K562 (cell line): ENCODE measurements at regions not wholly inside any gene's neighbourhood (a gene's known extent, or its start where the extent isn't known, plus 50 kb on each side); places are given as distances from the start of the nearest gene placed in this dataset.

ENCODE experiments used
- ATAC-seq: fragments of 200-7000 bp; cut with Tn5 transposase; 3 replicates; pipeline ENCODE4 v1.9.1; 2020; ENCODE audit warnings: moderate library complexity
- BruUV-seq: library from RNA; stranded (reverse); fragments of 400-500 nt; replicated peaks from 2 replicates; lab custom pipeline; 2021; lab: Mats Ljungman, UMichigan
- CTCF ChIA-PET: fragments of 300-600 bp; formaldehyde crosslinking; extraction: SDS; loops from one replicate; lab custom pipeline; 2021; ENCODE audit warnings: low intra/inter-chr PET ratio; lab: Yijun Ruan, JAX
- POLR2A ChIA-PET: fragments of 300-600, 350-650 bp; sonication (Branson Sonifier 250); formaldehyde crosslinking; extraction: SDS; loops from one replicate; lab custom pipeline; 2021; ENCODE audit warnings: antibody characterized with exemption, inconsistent platforms; lab: Yijun Ruan, JAX
- DNase-seq, 4 experiments: peaks; one replicate each; pipeline versions ENCODE4 v3.0.0 to v3.0.0-alpha.2; 2011 to 2018; ENCODE audit warnings: low spot score in 3 of 4, mixed read lengths in 3 of 4; ENCODE audit errors: extremely low read depth in 1 of 4
- FAIRE-seq: peaks from 2 replicates; lab custom pipeline; 2011; peaks lifted over from hg19 to GRCh38; lab: Jason Lieb, UNC
- H2AFZ ChIP-seq: 2 replicates; pipeline ENCODE4 v1.6.0; 2011; ENCODE audit warnings: low read depth, low read length, control low read depth, inconsistent platforms
- H3K27ac ChIP-seq: fragments of 200-600 bp; 3 replicates; pipeline ENCODE4 v1.8.0; 2011; ENCODE audit warnings: low read depth, mild to moderate bottlenecking, control low read depth, inconsistent platforms, low read length, moderate library complexity, mixed read lengths; ENCODE audit errors: extremely low read depth
- H3K27me3 ChIP-seq, 2 experiments: fragments of 300-600 bp in 1 of 2; 2 replicates in 1 of 2; 3 replicates in 1 of 2; pipeline versions ENCODE4 v1.6.0 to v1.8.0; 2011; ENCODE audit warnings: inconsistent platforms in 2 of 2, low read length in 2 of 2, mild to moderate bottlenecking in 1 of 2, mixed read lengths in 1 of 2, moderate library complexity in 1 of 2; ENCODE audit not compliant: control insufficient read depth in 2 of 2, insufficient read depth in 2 of 2
- H3K36me3 ChIP-seq: fragments of 300-600 bp; 3 replicates; pipeline ENCODE4 v1.8.0; 2011; ENCODE audit warnings: mild to moderate bottlenecking, low read length, inconsistent platforms; ENCODE audit not compliant: control insufficient read depth, insufficient read depth
- H3K4me1 ChIP-seq, 2 experiments: fragments of 200-600 bp in 1 of 2; replicated peaks in 1 of 2; 2 replicates in 1 of 2; 3 replicates in 1 of 2; pipeline versions ENCODE4 v1.5.1 to v1.8.0; 2011; ENCODE audit warnings: inconsistent platforms in 2 of 2, low read length in 2 of 2, mild to moderate bottlenecking in 1 of 2, mixed read lengths in 1 of 2, moderate library complexity in 1 of 2; ENCODE audit not compliant: control insufficient read depth in 2 of 2, insufficient read depth in 2 of 2
- H3K4me2 ChIP-seq: 2 replicates; pipeline ENCODE4 v1.6.1; 2011; ENCODE audit warnings: low read length, control low read depth, inconsistent platforms, mixed read lengths; ENCODE audit not compliant: insufficient read depth
- H3K4me3 ChIP-seq: fragments of 200-600 bp; sonication (generic), shearing (Covaris generic); 2 replicates; pipeline ENCODE4 v1.5.1; 2016; ENCODE audit warnings: control low read depth, inconsistent platforms
- H3K79me2 ChIP-seq: fragments of 200-600 bp; 3 replicates; pipeline ENCODE4 v1.8.0; 2011; ENCODE audit warnings: low read length, inconsistent platforms; ENCODE audit not compliant: control insufficient read depth, insufficient read depth
- H3K9ac ChIP-seq, 2 experiments: 2 replicates each; pipeline versions ENCODE4 v1.6.0 to v1.6.1; 2011; ENCODE audit warnings: low read depth in 2 of 2, low read length in 2 of 2, control low read depth in 1 of 2, inconsistent platforms in 1 of 2, mild to moderate bottlenecking in 1 of 2, mixed read lengths in 1 of 2; ENCODE audit not compliant: insufficient read depth in 1 of 2
- H3K9me1 ChIP-seq: one replicate; pipeline ENCODE4 v1.6.0; 2011; ENCODE audit warnings: inconsistent platforms, mild to moderate bottlenecking, low read length, moderate library complexity; ENCODE audit not compliant: control insufficient read depth, insufficient read depth
- H3K9me3 ChIP-seq: replicated peaks from 2 replicates; pipeline ENCODE4 v1.5.1; 2011; ENCODE audit warnings: low read depth, low read length, inconsistent platforms; ENCODE audit not compliant: control insufficient read depth, insufficient read depth
- H4K20me1 ChIP-seq: replicated peaks from 2 replicates; pipeline ENCODE4 v1.6.1; 2011; ENCODE audit warnings: low read length, inconsistent platforms, mixed read lengths; ENCODE audit not compliant: control insufficient read depth, insufficient read depth
- BCL6 ChIP-seq: fragments of 250-450 bp; sonication (Bioruptor Pico); IDR thresholded peaks from 2 replicates; pipeline ENCODE4 v1.4.0; 2020
- DDX20 ChIP-seq: fragments of 450-650 bp; IDR thresholded peaks from 2 replicates; pipeline ENCODE4 v1.6.1; 2016; ENCODE audit warnings: missing genetic modification characterization, low read depth, mild to moderate bottlenecking, missing compliant biosample characterization, moderate library complexity
- GTF2A2 ChIP-seq: IDR thresholded peaks from 2 replicates; pipeline ENCODE4 v1.6.1; 2016; ENCODE audit warnings: mild to moderate bottlenecking, missing genetic modification characterization, missing compliant biosample characterization
- HNRNPH1 ChIP-seq: fragments of 200-400 bp; formaldehyde crosslinking; optimal IDR thresholded peaks from 2 replicates; pipeline ENCODE3; 2017; ENCODE audit warnings: low read depth, mild to moderate bottlenecking, low read length, moderate library complexity
- MAZ ChIP-seq, 2 experiments: fragments of 450-650 bp in 1 of 2; sonication (generic) in 1 of 2; formaldehyde crosslinking; IDR thresholded peaks in 1 of 2; conservative IDR thresholded peaks in 1 of 2; 2 replicates each; pipeline versions ENCODE4 v1.4.0 to v1.5.0; 2020; ENCODE audit warnings: mild to moderate bottlenecking in 1 of 2, missing genetic modification reagents in 1 of 2
- PHB ChIP-seq: fragments of 250-450 bp; sonication (Bioruptor Pico); IDR thresholded peaks from 2 replicates; pipeline ENCODE4 v1.5.0; 2021
- RCOR1 ChIP-seq, 2 experiments: IDR thresholded peaks; 2 replicates each; pipeline ENCODE4 v1.6.1; 2012; ENCODE audit warnings: low read depth in 2 of 2, low read length in 2 of 2, borderline replicate concordance in 1 of 2, improper control_type of control experiment in 1 of 2
- SAFB2 ChIP-seq: fragments of 200-400 bp; formaldehyde crosslinking; IDR thresholded peaks from 2 replicates; pipeline ENCODE4 v1.6.1; 2018; ENCODE audit warnings: borderline replicate concordance, low read length, low read depth, moderate library complexity; ENCODE audit not compliant: severe bottlenecking
- SMARCE1 ChIP-seq: fragments of 450-650 bp; IDR thresholded peaks from 2 replicates; pipeline ENCODE4 v1.7.1; 2016; ENCODE audit warnings: mild to moderate bottlenecking
- SREBF2 ChIP-seq: sonication (generic); formaldehyde crosslinking; IDR thresholded peaks from 2 replicates; pipeline ENCODE4 v1.4.0; 2020; ENCODE audit warnings: mild to moderate bottlenecking, missing genetic modification reagents
- SRF ChIP-seq, 2 experiments: fragments of 250-450, 450-650 bp in 1 of 2; sonication (Bioruptor Pico) in 1 of 2; sonication (generic) in 1 of 2; formaldehyde crosslinking; IDR thresholded peaks; 2 replicates each; pipeline versions ENCODE4 v1.5.0 to v1.5.1; 2020 to 2022; ENCODE audit warnings: mild to moderate bottlenecking in 1 of 2, missing genetic modification reagents in 1 of 2
- TAF1 ChIP-seq: IDR thresholded peaks from 2 replicates; pipeline ENCODE4 v1.6.1; 2011; ENCODE audit warnings: mild to moderate bottlenecking, low read length, moderate library complexity; ENCODE audit not compliant: insufficient read depth, control insufficient read depth, severe bottlenecking; ENCODE audit errors: extremely low read depth
- WHSC1 ChIP-seq: IDR thresholded peaks from one replicate; pipeline ENCODE4 v1.6.1; 2012; ENCODE audit warnings: low read length, control low read depth, inconsistent platforms
- ZNF146 ChIP-seq: IDR thresholded peaks from one replicate; pipeline ENCODE4 v1.6.1; 2018; ENCODE audit warnings: missing compliant biosample characterization; ENCODE audit not compliant: unreplicated experiment
- ZNF239 ChIP-seq: fragments of 250-450 bp; sonication (Bioruptor Pico); IDR thresholded peaks from 2 replicates; pipeline ENCODE4 v1.4.0; 2020; ENCODE audit warnings: mild to moderate bottlenecking
- ZNF436 ChIP-seq: fragments of 250-450, 450-650 bp; sonication (Bioruptor Pico); formaldehyde crosslinking; IDR thresholded peaks from 2 replicates; pipeline ENCODE4 v1.7.0; 2020; ENCODE audit warnings: mild to moderate bottlenecking
- ZZZ3 ChIP-seq: fragments of 450-650 bp; IDR thresholded peaks from 2 replicates; pipeline ENCODE4 v1.6.1; 2016; ENCODE audit warnings: antibody characterized with exemption, mild to moderate bottlenecking, moderate library complexity
- WGBS: fragments of 100-300 bp; shearing (Covaris generic); methylation state at CpG from one replicate; pipeline ENCODE4 v1.1.6; 2016; ENCODE audit warnings: low coverage, mixed read lengths; ENCODE audit not compliant: insufficient coverage; ENCODE audit errors: missing lambda C conversion rate; 5-methylcytosine and 5-hydroxymethylcytosine counted together
- in situ Hi-C: fragments of 300-500 bp; cut with MboI; formaldehyde crosslinking; loops from 4 replicates; pipeline ENCODE4 v1.15.0; 2018; ENCODE audit warnings: inconsistent platforms, mixed read lengths
- intact Hi-C: fragments of 100-400 bp; cut with micrococcal nuclease; formaldehyde crosslinking; loops from 2 replicates; pipeline ENCODE4 v1.14.2; 2022
- TF ChIP-seq, protein P1 (sequence below): fragments of 450-650 bp; formaldehyde crosslinking; IDR thresholded peaks from 2 replicates; pipeline ENCODE4 v1.4.0; 2020; ENCODE audit warnings: mild to moderate bottlenecking, moderate library complexity
- TF ChIP-seq, protein P2 (sequence below): fragments of 450-650 bp; IDR thresholded peaks from one replicate; pipeline ENCODE4 v1.6.1; 2018; ENCODE audit warnings: mild to moderate bottlenecking, moderate library complexity; ENCODE audit not compliant: partially characterized antibody

DNA sequence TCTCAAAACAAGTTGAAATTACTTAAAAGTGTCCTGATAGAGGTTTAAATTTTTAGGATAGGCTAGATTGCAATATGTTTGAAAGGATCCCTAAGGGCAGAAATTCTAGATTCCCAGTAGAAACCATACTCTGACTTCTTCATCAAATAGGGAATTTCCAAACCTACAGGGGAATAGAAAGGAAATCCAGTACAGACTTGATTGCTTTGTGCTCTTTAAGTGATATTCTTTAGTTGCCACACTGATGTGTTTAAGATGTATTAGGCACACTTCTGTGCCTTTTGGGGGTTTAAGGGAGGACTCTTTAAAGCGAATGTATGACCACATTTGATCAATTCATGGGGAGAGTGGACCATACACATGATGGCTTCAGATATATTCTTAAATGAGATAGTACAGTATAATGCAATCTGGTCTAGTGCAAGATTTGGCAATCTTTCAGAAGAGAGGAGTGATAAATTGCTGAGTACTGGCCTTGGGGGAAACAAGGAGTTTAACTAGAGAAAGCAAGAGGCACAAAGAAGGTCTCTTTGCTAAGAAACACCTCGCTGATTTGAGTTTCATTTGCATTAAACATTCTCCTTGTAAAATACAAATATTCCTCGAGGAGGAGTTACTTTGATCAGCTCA, 268.8 kb upstream of the NR5A2 start:
- Histone ChIP-seq H3K27me3 (no peaks in the 10 kb centered on the region), H3K4me1 (no peaks in the 10 kb centered on the region), H3K9ac (no peak overlapping the region), H3K9me1 (no peaks in the 10 kb centered on the region), H3K9me3 (no peaks in the 10 kb centered on the region; the same call in 1 of the 2 replicates), H4K20me1 (no peaks in the 10 kb centered on the region), H3K4me2 (no peak overlapping the region), H3K79me2 (no peaks in the 10 kb centered on the region), H2AFZ (no peak overlapping the region), H3K4me3 (no peak overlapping the region), H3K27ac (no peak overlapping the region), H3K36me3 (no peaks in the 10 kb centered on the region)
- DNase-seq (no peak), ATAC-seq (no peak), FAIRE-seq (no peak)
- ChIA-PET CTCF (no interaction called here), POLR2A (no interaction called here)
- intact Hi-C loops (no loop called here), in situ Hi-C loops (no loop called here)
- WGBS = 0% methylated on average over 3 of the region's 3 CpGs
- BruUV-seq = no TSS peak
- no peak for TF ChIP-seq TAF1
- no peak for TF ChIP-seq SAFB2
- no peak for TF ChIP-seq ZNF239 (CRISPR knock-in tag)
- TF ChIP-seq WHSC1 = no peak
- TF ChIP-seq GTF2A2 (tag) = no peak
- TF ChIP-seq PHB (CRISPR knock-in tag) = no peak
- no peak for TF ChIP-seq SRF (CRISPR knock-in tag; IDR thresholded peaks at IDR 0.05)
- TF ChIP-seq SMARCE1 = no peak
- TF ChIP-seq ZZZ3 = no peak
- no peak for TF ChIP-seq BCL6 (CRISPR knock-in tag)
- TF ChIP-seq SREBF2 (CRISPR knock-in tag) = no peak
- TF ChIP-seq RCOR1 (IDR thresholded peaks at IDR 0.05; ENCODE audit: borderline replicate concordance in 1 of 2, low read depth in 2 of 2, low read length in 2 of 2) = no peak
- TF ChIP-seq ZNF146 (CRISPR knock-in tag) = no peak
- no peak for TF ChIP-seq DDX20 (tag)
- no peak for TF ChIP-seq HNRNPH1
- TF ChIP-seq, protein P1, sequence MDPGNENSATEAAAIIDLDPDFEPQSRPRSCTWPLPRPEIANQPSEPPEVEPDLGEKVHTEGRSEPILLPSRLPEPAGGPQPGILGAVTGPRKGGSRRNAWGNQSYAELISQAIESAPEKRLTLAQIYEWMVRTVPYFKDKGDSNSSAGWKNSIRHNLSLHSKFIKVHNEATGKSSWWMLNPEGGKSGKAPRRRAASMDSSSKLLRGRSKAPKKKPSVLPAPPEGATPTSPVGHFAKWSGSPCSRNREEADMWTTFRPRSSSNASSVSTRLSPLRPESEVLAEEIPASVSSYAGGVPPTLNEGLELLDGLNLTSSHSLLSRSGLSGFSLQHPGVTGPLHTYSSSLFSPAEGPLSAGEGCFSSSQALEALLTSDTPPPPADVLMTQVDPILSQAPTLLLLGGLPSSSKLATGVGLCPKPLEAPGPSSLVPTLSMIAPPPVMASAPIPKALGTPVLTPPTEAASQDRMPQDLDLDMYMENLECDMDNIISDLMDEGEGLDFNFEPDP (CRISPR knock-in tag) = no peak
- no peak for TF ChIP-seq ZNF436 (CRISPR knock-in tag)
- TF ChIP-seq, protein P2, sequence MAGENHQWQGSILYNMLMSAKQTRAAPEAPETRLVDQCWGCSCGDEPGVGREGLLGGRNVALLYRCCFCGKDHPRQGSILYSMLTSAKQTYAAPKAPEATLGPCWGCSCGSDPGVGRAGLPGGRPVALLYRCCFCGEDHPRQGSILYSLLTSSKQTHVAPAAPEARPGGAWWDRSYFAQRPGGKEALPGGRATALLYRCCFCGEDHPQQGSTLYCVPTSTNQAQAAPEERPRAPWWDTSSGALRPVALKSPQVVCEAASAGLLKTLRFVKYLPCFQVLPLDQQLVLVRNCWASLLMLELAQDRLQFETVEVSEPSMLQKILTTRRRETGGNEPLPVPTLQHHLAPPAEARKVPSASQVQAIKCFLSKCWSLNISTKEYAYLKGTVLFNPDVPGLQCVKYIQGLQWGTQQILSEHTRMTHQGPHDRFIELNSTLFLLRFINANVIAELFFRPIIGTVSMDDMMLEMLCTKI = no peak
- TF ChIP-seq MAZ (CRISPR knock-in tag; conservative IDR thresholded peaks at IDR 0.05 in 1 of 2, IDR thresholded peaks at IDR 0.05 in 1 of 2) = no peak
